Neural progenitor cell (in vitro differentiated cells): ENCODE measurements at regions not wholly inside any gene's neighbourhood (a gene's known extent, or its start where the extent isn't known, plus 50 kb on each side); places are given as distances from the start of the nearest gene placed in this dataset.

ENCODE experiments used
- CTCF ChIP-seq: fragments of 200-600 bp; sonication (generic); IDR thresholded peaks from 2 replicates; pipeline ENCODE4 v1.5.1; 2017; ENCODE audit warnings: antibody characterized with exemption, mild to moderate bottlenecking
- EZH2 ChIP-seq: fragments of 200-600 bp; sonication (generic); IDR thresholded peaks from 2 replicates; pipeline ENCODE4 v1.6.1; 2017; ENCODE audit warnings: antibody characterized with exemption, mild to moderate bottlenecking, moderate library complexity
- EZH2phosphoT487 ChIP-seq: fragments of 200-600 bp; sonication (generic); IDR thresholded peaks from 2 replicates; pipeline ENCODE4 v1.6.1; 2017; ENCODE audit warnings: antibody characterized with exemption

GRCh38 chr6:81265106-81265505, 487.4 kb downstream of the TENT5A start:
- TF ChIP-seq CTCF (no peak), EZH2 (no peak), EZH2phosphoT487 (no peak)
